ENCODE measurements at regions not wholly inside any gene's neighbourhood (a gene's known extent, or its start where the extent isn't known, plus 50 kb on each side); places are given as distances from the start of the nearest gene placed in this dataset.

DNA sequence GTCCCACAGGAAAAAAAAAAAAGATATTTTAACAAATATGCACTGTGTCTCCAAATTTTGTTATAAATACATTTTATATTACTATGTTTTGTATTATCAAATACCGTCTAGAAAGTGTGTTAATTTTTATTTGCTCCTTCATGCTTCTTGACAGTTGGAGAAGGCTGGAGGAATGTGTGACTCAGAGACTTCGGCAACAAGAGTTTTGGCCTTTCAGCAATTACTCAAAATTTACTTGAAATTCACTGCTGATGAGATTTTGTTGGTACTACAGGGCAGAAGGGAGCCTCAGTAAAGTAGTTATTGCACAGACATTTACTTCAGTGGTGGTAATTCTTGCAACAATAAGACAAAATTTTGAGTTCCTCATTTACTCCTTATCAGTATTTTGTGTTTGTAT, 2164.0 kb downstream of the PCDH7 start:
- TF ChIP-seq, protein P1, sequence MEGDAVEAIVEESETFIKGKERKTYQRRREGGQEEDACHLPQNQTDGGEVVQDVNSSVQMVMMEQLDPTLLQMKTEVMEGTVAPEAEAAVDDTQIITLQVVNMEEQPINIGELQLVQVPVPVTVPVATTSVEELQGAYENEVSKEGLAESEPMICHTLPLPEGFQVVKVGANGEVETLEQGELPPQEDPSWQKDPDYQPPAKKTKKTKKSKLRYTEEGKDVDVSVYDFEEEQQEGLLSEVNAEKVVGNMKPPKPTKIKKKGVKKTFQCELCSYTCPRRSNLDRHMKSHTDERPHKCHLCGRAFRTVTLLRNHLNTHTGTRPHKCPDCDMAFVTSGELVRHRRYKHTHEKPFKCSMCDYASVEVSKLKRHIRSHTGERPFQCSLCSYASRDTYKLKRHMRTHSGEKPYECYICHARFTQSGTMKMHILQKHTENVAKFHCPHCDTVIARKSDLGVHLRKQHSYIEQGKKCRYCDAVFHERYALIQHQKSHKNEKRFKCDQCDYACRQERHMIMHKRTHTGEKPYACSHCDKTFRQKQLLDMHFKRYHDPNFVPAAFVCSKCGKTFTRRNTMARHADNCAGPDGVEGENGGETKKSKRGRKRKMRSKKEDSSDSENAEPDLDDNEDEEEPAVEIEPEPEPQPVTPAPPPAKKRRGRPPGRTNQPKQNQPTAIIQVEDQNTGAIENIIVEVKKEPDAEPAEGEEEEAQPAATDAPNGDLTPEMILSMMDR (IDR thresholded peaks at IDR 0.05), result no peak
- TF ChIP-seq POLR2A (IDR thresholded peaks at IDR 0.05), result no peak

Measured in stomach (tissue), 4 donors.